ENCODE measurements at regions not wholly inside any gene's neighbourhood (a gene's known extent, or its start where the extent isn't known, plus 50 kb on each side); places are given as distances from the start of the nearest gene placed in this dataset.

GRCh38 chr2:59490192-59490591 lies 1063.3 kb downstream of the BCL11A start:
- no peak for DNase-seq

DNA sequence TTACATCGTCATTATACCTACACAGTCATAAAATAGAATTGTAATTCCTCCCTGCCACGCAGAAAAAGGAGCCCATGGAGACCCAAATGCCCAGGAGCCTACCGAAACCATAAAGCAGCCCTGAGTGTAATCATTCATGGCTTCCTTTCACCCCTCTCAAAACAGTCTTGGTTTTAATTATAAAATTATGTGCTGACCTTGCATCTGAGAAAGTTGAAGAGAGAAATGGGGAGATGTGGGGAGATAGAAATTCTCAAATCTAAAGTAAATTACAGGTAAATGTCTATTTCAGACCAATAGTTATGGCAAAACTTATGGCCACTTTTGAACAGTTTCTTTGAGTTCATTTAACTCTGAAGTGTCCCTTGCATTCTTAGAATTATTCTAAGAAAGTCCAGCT lies 1068.8 kb downstream of the BCL11A start:
- DNase-seq = no peak

GRCh38 chr2:59463426-59463825 lies 1090.0 kb downstream of the BCL11A start:
- DNase-seq = no peak

DNA sequence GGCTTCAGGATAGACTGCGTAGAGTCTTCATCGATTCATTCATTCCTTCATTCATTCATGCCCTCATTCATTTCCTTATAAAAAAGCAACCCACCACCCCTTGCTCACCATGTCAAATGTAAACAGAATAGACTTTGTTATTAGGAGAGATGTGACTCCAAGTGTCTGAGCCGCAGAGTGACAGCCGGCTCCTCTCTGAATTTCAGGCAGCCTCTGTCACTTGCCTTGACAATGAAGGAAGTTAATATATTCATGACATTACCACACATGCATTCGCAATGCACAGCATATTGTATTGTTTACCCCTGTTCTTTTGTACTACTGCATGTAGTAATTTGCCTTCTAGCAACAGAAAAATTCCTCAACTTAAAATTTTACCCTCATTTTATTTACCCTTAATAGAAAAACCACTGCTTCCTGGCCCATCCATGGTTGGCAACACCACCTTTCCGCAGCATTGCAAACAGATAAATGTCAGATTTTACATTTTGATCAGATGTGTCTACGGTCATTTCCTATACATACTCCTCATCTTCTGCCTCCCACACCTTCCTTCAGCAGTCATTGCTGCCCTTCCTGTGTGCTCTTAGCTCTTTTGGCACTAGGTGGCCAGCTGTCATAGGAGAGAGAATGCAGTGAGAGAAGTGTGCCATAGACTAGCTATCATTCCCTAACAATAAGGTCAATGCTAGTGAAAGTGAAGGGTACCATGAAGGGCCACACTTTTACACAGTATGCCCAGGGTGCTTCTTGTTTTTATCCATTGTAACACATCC lies 1090.8 kb downstream of the BCL11A start:
- DNase-seq = no peak

DNA sequence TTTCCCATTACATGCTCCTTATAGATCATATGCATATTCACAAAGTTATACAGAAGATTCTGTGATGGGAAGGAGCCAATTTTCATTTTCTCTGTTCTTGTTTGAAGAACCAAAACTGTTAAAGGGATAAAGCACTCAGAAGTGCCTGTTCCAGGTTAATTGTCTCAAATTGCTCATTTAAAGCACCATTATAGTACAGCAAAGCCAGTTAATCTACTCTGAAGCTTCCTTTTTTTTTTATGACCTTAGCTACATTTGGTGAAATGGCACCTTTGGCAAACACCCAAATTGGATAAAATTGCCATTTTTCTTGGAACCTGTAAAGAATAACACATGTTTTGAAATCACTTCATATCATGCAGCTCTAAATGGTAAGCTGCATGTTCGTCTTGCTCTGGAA lies 1092.3 kb downstream of the BCL11A start:
- DNase-seq = no peak

DNA sequence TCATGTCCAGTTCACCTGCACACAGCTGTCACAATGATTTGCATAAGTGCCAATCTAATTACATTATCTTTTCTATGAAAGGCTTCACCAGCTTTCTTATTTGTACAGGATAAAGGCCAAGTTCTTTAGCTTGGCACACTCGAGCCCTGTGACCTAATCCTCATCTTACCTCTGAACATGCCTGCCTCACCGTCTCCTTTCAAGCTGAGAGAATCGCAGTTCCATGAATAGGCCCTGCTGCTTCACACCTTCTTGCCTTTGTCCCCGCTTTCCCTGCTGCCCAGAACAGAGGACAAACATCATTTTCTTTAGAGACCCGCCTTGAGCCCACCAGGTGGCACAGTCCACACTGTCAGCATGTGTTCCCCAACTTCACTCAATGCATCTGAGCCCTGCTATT lies 1094.7 kb downstream of the BCL11A start:
- DNase-seq = no peak

GRCh38 chr2:59456285-59456684 lies 1097.2 kb downstream of the BCL11A start:
- DNase-seq = no peak

GRCh38 chr2:59449274-59449673 lies 1104.2 kb downstream of the BCL11A start:
- DNase-seq = no peak

GRCh38 chr2:59440491-59440890 lies 1113.0 kb downstream of the BCL11A start:
- DNase-seq = no peak

DNA sequence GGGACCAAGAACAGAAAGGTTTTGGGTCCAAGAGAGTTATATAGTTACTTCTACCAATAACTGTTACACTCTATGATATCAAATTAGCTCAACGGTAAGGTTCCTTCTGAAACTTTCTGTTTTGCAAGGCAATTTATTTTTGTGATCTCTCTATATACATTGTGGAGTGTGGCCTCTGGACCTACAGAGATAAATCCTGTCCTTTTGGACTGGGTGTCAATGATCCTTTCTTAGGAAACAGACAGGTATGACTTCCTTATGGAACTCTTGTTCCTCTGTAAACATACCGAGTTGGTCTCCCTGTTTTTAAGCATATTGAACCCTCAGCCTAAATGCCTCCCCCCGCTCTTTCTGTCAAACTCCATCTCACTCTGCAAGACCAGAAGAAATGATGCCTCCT lies 1117.8 kb downstream of the BCL11A start:
- no peak for DNase-seq

GRCh38 chr2:59428940-59429339 lies 1124.5 kb downstream of the BCL11A start:
- DNase-seq = no peak

DNA sequence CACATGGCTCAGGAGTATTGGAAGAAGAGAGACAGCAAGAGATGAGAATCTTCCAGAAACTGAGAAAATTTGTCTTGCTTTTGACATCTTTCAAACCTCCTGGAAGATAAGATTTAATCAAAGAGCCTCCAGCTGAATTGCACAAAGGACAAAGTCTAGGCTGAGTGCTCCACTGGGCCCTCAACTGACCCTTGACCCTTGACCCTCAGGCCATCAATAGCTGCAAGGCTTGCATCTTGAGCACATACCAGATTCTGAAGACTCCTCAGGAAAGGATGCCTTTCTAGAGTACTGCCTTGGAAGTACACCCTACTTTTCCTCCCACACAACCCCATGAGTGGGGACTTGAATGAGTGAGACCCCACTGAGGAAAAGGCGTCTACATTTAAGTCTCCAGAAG lies 1125.5 kb downstream of the BCL11A start:
- DNase-seq = no peak

DNA sequence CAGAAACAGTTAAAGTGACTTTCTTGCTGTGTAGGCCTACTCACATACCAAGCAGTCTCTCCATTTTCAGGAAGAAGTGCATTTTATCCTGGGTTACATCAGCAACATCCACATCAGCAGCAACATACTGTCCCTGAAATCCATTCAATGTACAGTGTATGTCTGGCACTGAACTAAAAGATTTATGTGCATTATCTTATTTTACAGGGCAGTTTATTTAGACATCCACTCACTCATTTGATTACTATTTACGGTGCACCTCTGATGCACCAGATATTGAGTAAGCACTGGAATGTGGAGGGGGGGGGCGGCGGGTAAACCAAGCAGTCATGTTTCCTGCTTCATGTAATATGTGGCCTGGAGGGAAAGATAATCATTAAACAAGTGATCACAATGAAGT lies 1128.2 kb downstream of the BCL11A start:
- DNase-seq = no peak

DNA sequence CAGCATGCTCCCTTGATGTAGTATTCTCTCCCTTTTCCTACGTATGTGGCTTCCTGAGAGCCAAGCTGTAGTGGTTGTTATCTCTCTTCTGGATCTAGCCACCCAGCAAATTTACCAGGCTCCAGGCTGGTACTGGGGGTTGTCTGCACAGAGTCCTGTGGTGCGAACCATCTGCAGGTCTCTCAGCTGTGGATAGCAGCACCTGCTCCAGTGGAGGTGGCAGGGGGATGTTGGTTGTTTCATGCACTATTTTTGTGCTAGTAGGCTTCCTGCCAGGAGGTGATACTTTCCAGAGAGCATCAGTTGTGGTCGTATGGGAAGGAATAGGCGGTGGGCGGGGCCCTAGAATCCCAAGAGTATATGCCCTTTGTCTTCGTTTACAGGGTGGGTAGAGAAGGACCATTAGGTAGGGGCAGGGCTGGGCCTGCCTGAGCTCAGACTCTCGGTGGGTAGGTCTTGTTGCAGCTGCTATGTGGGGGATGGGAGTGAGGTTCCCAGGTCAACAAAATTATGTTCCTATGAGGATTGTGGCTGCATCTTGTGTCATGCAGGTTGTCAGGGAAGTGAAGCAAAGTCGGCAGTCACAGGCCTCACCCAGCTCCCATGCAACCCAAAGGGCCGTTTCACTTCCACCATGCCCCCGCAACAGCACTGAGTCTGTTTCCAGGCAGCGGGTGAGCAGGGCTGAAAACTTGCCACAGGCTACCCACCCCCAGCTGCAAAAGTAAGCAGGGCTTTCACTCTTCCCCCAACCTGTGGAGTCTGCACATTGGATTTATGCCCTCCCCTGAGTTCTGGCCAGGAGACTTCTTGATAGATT lies 1139.5 kb downstream of the BCL11A start:
- no peak for DNase-seq

DNA sequence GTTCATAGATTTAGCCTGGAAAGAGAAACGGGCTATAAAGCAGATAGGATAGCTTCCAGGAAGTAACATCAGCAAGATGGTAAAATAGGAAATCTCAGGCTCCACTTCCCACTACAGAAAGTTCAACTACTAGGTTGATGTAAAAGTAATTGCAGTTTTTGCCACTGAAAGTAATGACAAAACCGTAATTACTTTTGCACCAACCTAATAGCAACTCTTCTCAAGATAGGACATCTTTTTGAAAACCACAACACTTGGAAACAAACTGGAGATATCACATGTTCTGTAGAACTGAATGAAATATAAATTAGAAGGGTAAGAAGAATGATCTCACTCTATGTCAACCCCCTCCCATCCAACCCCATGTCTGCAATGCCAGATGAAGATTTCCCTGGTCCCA lies 1154.3 kb downstream of the BCL11A start:
- DNase-seq = no peak

- DNase-seq = no peak
Measured at GRCh38 chr2:59398081-59398480, 1155.4 kb downstream of the BCL11A start.

DNA sequence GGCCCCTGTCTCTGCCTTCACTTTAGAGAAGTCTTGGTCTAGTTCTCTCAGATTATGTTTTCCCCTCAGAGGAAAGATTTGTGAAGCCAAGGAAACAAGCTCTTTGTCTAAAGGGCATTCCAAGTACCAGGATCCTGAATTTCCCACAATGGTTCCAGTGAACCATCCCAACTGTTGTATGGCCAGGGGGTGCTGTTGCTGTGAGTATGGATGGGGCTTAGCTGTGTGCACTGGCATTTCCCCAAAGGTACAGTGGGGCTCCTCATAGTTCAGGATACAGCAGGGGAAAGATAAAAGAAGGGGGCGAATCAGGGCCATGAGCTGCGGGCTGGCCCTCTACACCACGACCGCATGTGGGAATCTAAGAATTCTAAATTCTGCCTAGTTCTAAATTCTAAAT lies 1154.0 kb upstream of the FANCL start:
- no peak for DNase-seq

GRCh38 chr2:59391896-59392295 lies 1150.8 kb upstream of the FANCL start:
- no peak for DNase-seq

- no peak for DNase-seq
Measured at GRCh38 chr2:59390581-59390980, 1149.5 kb upstream of the FANCL start.

GRCh38 chr2:59389240-59389639 lies 1148.1 kb upstream of the FANCL start:
- no peak for DNase-seq

GRCh38 chr2:59385971-59386370 lies 1144.8 kb upstream of the FANCL start:
- DNase-seq = no peak

GRCh38 chr2:59383473-59383872 lies 1142.3 kb upstream of the FANCL start:
- no peak for DNase-seq

DNA sequence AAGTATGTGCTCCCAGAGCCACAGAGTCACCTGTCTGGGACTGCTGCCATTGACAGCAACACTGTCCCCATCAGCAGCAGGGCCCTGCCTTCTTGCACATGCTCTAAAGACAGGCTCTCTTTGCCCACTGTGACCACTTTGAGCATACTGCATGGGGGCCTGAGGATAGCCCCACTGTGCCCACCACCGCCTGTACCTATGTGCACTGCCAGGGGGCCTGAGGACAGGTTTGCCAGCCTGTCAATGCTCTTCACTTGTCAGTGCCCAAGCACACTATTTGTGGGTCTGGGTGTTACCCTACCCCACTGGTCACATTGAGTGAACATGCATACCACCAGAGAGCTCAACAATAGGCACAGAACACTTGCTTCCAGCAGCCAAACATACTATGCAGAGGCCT lies 1137.0 kb upstream of the FANCL start:
- DNase-seq = no peak

- DNase-seq = no peak
Measured at GRCh38 chr2:59366288-59366687, 1125.2 kb upstream of the FANCL start.

DNA sequence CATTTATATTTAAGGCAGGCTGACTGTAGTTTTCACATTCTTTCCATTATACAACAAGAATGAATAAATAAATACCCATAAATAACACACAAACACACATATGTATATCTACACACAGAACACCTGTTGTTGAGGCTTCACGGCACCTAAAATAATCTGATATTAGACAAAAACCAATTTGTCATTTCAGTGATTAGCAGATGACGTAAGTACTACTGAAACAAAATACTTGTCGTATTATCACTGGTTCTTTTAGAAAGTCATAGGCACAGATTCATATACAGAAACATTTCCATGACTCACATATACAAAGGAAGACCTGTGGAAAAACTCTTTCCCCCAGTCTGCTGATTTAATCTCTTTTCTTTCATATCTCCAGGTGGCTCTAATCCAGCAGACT lies 1113.4 kb upstream of the FANCL start:
- no peak for DNase-seq

Measured in activated gamma-delta T cell treated with Interleukin-2 at 50 U/mL for 16 hours (primary cell).